GM12872 (cell line): ENCODE measurements at regions not wholly inside any gene's neighbourhood (a gene's known extent, or its start where the extent isn't known, plus 50 kb on each side); places are given as distances from the start of the nearest gene placed in this dataset.

ENCODE experiments used
- TF ChIP-seq, protein P1 (sequence below): IDR thresholded peaks from 3 replicates; pipeline ENCODE4 v1.5.1; 2011; ENCODE audit warnings: low read depth, mild to moderate bottlenecking, low read length, moderate library complexity; ENCODE audit not compliant: insufficient read depth

DNA sequence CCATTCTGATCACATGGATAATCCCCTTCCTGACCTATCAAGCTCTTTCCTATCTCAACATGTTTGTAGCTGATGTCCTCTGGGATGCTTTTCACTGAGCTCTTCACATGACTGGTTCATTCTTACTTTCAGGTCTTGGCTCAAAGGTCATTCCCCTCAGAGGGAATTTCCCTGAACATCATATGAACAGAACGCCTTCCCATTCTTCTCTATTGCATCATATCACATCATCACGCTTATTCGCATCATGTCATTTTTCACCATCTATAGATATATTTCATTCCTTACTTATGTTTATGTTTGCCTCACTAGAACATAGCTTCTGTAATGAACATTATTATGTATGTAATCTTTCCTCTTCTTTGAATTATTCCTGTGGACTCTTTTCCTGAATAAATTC is 178.9 kb upstream of the APCDD1 start:
- TF ChIP-seq, protein P1, sequence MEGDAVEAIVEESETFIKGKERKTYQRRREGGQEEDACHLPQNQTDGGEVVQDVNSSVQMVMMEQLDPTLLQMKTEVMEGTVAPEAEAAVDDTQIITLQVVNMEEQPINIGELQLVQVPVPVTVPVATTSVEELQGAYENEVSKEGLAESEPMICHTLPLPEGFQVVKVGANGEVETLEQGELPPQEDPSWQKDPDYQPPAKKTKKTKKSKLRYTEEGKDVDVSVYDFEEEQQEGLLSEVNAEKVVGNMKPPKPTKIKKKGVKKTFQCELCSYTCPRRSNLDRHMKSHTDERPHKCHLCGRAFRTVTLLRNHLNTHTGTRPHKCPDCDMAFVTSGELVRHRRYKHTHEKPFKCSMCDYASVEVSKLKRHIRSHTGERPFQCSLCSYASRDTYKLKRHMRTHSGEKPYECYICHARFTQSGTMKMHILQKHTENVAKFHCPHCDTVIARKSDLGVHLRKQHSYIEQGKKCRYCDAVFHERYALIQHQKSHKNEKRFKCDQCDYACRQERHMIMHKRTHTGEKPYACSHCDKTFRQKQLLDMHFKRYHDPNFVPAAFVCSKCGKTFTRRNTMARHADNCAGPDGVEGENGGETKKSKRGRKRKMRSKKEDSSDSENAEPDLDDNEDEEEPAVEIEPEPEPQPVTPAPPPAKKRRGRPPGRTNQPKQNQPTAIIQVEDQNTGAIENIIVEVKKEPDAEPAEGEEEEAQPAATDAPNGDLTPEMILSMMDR, result no peak

DNA sequence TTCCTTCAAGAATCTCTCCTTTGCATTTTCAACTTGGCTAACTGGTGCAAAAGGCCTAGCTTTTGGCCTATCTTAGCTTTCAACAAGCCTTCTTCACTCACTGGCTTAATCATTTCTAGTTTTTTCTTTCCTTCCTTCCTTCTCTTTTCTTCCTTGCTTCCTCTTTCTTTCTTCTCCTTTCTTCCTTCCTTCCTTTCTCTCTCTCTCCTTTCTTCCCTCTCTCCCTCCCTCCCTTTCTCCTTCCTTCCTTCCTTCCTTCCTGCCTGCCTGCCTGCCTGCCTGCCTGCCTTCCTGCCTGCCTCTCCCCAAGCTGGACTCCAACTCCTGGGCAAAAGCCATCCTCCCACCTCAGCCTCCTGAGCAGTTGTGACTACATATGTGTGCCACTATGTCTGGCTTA is 176.2 kb upstream of the APCDD1 start:
- TF ChIP-seq, protein P1, result no peak

DNA sequence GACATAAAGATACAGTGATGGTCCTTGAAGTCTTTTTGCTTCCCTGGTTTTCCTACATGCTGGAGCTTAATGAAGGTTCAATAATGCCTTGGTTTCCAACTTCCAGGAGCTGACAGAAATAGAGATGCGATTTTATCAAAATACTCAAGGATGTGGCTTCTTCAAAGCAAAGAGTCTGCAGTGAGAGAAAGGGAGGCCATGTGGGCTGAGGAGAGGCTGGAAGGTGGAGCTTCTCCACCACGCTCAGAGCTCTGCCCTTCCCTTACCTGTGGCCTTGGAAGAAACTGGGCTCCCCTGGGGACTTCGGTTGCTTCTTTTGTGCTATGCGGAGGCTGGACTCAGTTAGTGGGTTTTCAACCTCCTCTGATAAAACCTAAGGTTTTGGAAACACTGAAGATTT is 175.0 kb upstream of the APCDD1 start:
- TF ChIP-seq, protein P1, result no peak

DNA sequence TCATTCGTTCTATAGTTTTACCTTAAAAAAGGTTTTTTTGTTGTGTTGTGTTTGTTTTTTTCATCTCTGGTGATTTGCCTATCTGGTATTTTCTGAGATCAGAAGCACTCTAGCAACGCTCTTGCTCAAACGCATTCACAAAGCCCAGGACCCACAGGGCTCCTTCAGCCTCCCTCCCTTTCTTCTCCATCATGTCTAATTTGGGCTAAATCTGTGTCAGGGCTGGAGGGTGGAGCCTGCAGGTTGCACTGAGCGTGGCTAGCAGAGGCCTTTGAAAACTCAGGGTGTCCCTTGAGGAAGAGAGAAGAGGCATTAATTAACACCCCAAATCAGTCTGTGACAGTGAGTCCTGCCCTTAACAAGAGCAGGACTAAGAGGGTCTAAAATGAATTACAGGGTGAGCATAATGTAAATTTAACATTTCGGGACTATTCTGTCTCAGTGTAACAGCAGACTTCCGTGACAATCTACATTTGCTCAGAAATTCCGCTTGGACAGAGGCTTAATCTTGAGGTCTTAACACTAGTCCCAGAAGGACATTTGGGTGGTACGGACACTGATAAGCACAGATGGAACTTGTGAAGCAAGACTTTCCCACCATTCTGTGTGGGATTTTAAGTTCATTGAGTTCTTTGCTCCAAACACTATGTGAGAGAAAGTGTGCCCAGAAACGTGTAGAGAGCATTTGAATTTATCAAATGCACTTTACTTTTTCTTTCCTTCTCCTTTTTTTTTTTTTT is 174.4 kb upstream of the APCDD1 start:
- TF ChIP-seq, protein P1, result no peak

DNA sequence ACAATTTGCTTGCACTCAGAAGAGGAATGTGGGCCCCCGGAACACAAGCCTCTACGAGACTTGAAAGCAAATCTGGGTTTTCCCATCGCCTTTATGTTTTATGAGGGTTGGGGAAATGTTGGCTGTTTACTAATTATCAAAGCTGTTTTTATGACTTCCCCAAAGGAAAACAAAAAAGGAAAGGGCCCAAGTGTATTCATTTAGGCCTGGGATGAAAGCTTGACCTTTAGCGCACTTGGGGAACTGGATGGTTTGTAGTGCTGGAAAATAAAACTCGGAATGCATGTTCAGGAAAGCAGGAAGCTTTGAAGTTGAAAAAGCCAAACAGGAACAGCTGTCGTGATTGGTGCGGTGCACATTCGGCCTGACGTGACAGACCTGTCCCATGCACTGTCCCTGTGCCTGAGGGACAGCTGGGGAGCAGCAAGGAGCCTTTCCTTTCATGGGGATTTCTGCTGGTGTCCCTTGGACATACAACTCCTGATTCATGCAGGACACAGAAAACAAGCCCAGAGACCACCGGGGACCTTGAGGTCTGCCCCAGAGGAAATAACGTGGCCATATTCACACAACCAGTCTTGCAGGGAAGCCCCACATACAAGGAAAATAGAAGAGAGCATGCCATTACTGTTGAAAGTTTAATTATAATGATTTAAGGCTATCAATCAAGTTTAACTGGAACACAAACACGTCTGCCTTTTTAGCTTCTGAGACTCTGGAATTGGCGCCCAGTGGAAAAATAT is 169.7 kb upstream of the APCDD1 start:
- TF ChIP-seq, protein P1, result no peak

DNA sequence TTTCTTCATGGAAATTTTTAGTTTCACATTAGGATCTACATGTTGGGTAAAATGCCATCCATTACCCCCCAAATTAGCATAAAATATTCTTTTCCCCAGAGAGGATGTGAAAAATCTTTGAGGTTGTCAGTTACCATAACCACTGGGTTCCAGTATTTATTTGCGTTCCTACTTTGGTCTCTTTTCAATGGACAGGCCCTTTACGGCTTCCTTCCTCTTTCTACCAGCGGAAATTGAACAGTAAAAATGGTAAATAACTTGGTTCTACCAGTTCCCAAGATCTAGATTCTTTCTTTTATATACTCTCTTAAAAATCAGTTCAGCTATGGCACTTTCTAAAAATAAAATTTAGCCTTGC is 169.2 kb upstream of the APCDD1 start:
- TF ChIP-seq, protein P1, result no peak

DNA sequence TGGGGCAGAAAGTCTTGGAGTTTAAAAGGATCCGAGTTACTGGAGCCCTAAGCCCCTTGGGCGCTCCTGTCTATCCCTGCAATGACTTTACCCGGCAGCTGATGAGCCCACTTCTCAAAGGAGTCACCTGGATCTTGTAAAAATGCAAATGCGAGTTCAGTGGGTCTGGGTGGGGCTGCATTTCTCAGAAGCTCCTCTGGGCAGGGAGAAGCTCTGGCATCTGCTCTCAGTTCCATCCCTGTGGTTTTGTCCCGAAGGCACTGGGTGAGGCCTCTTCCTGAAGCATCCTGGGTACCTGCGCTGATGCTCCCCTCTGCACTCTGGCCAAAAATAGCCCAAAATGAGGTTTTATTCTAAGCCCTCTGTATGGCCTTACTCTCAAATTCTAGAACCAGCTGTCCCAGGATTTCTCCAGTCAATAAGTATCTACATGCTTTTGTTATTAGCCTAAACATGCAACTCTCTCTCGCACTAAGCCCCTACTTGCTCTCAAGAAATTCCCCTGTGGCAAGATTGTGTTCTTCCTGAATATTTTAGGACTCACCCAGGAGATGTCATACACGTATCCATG is 167.8 kb upstream of the APCDD1 start:
- TF ChIP-seq, protein P1, result no peak
